GM12872 (cell line): ENCODE measurements at regions not wholly inside any gene's neighbourhood (a gene's known extent, or its start where the extent isn't known, plus 50 kb on each side); places are given as distances from the start of the nearest gene placed in this dataset.

Experiments
- TF ChIP-seq, protein P1 (sequence below): IDR thresholded peaks from 3 replicates; pipeline ENCODE4 v1.5.1; 2011; ENCODE audit warnings: low read depth, mild to moderate bottlenecking, low read length, moderate library complexity; ENCODE audit not compliant: insufficient read depth

DNA sequence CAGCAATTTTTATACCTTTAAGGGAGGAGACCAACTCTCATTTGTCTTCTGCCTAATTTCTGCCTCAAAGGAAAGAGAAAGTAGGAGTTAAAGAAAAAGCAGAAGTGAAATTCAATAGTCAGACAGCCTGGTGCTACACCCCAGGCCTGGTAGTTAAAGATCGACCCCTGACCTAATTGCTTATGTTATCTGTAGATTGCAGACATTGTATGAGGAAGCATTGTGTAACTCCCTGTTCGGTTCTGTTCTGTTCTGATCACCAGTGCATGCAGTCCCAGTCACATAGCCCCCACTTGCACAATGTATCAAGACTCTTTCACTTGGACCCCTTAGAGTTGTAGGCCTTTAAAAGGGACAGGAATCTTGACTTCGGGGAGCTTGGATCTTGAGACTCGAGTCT, 335.9 kb upstream of the AR start:
- TF ChIP-seq, protein P1, sequence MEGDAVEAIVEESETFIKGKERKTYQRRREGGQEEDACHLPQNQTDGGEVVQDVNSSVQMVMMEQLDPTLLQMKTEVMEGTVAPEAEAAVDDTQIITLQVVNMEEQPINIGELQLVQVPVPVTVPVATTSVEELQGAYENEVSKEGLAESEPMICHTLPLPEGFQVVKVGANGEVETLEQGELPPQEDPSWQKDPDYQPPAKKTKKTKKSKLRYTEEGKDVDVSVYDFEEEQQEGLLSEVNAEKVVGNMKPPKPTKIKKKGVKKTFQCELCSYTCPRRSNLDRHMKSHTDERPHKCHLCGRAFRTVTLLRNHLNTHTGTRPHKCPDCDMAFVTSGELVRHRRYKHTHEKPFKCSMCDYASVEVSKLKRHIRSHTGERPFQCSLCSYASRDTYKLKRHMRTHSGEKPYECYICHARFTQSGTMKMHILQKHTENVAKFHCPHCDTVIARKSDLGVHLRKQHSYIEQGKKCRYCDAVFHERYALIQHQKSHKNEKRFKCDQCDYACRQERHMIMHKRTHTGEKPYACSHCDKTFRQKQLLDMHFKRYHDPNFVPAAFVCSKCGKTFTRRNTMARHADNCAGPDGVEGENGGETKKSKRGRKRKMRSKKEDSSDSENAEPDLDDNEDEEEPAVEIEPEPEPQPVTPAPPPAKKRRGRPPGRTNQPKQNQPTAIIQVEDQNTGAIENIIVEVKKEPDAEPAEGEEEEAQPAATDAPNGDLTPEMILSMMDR = no peak

DNA sequence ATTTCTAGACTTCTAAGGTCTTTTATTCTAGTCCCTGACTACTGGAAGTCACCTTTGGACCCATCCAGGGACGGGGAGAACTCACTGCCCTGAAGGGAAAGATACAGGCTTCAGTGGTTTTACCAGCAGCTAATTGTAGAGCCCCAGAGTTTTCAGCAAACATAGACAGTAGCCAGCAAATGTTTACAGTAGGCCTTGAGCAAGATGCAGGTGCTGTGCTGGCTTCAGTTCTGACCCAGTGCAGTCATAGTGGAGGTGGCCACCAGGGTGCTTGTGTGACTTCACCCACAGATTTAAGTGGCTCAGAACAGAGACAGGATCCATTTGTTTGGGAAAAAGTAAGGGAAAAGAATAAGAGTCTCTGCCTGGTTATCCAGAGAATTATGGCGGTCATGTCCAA, 384.4 kb upstream of the AR start:
- TF ChIP-seq, protein P1 = no peak

DNA sequence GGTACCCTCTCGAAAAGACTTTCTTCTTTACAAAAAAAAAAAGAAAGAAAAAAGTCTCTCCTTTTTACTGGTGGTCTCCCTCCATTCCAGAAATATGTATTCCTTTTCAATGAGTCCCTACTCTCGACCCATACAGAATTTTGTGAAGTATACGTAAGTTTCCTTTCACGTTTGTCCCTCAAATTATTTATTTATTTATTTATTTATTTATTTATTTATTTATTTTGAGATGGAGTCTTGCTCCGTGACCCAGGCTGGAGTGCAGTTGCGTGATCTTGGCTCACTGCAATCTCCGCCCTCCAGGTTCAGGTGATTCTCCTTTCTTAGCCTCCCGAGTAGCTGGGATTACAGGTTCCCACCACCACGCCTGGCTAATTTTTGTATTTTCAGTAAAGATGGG, 429.2 kb upstream of the AR start:
- TF ChIP-seq, protein P1 = no peak

DNA sequence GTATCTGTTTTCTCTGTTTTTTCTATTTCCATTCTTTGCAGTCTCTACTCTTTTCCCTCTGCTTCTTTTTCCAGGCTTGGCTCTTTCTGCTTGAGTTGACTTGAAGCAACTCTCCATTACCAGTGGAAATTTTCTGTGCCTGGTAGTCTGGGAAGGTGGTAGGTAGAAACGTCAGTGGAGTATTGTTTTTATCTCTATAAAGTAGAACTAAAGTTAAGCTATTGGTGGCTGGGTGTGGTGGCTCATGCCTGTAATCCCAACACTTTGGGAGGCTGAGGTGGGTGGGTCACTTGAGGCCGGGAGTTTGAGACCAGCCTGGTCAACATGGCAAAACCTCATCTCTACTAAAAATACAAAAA, 438.1 kb upstream of the AR start:
- TF ChIP-seq, protein P1 = no peak

DNA sequence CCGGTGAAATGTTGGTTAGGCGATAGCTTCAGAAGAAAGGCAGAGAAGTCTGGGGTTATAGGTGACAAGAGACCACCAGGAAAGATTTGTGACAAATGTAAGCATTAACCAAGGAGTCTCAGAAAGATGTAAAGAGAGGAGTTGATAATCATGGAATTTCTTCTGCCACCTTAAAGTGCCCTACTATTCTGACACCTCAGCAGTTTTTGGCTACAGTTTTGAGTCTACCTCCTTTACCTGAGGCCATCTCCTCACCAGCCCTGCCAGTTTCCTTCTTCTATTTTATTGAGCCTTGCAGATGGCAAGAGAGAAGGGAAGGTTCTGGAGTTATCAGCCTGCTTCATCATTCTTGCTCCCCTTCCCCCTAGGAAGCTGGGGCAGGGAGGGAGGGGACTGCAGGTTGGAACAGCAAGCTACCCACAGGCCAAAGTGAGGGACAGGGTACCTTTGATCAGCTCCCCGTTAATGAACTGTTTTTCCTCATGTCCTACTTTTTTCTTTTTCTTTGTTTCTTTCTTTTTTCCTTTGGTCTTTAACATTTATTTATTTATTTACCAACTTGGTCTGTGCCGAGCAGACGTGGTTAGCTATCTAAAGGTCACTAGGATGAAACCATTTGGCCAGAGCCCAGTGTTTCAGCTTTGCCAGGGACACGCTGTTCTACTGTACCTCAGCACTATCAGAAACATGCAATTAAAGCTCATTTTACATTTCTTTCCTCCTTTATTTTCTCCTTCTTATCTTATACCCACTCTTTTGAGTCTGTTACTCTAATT, 438.7 kb upstream of the AR start:
- TF ChIP-seq, protein P1 = no peak

DNA sequence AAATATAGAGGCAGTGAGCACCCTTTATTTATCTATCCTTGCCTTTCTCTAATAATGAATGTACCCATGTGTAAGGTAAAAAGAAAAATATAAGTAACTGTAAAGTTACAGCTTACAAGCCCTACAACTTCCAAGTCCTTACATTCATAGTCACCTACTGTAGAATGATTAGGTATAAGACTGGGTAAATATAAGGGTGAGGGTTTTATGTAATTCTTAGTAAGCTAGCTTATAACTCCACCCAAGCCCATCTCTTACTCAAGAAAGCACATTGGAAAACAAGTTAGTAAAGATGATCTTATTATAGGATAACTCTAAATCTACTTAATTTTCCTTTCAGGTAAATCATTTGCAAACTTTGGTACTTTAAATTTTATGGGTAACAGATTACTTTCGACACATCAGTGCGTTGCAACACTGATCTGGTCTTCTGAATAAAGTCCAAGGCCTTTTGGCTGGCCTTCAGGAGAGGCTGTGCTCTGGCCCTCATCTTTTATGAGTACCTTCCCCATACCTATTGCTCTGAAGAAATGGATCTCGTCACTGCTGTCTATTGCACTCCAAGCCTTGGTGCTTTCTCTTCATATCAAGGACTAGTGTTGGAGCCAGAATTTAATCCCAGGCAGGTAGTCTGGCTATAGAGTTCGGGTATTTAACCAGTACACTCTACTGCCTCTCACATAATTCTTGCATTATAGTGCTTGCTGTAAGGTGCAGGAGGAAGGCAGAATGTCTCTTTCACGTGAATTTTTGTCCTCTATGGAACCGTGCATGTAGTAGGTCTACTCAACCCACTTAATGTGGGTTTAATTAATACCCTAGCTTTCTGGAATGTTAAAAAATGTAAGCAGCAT, 443.6 kb upstream of the AR start:
- TF ChIP-seq, protein P1 = no peak

DNA sequence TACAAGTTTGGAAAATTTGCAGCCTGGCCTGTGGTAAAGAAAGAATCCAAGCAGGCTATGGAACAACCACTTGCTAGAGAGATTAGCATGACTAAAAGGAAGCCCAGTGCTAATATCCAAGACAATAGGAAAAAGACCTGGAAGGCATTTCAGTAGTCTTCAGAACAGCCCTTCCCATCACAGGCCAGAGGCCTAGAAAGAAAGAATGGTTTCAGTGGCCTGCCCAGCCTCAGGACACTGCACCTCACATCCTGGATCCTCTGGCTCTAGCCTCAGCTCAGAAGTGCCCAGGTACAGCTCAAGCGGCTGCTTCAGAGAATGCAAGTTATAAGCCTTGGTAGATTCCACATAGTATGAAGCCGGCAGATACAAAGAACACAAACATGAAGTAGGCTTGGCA, 449.8 kb upstream of the AR start:
- TF ChIP-seq, protein P1 = no peak
